ENCODE measurements at regions not wholly inside any gene's neighbourhood (a gene's known extent, or its start where the extent isn't known, plus 50 kb on each side); places are given as distances from the start of the nearest gene placed in this dataset.

DNA sequence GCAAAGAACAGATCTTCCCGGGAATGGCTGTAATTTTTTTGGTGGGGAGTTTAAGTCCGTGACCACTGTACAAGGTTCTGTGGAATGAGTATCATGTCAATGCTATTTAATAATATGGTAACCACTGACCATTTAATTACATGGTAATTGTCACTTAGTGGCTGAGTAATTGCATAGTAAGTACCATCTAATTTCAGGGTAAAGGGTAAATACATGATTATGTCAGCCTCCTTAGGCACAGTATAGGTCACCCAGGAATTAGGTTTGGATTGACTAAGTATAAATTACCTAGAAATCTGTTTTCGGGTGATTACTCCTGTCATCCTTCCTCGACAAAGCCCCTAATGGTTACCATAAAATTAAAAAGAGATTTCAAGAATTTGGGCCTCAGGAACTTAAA is 120.1 kb upstream of the AGBL1 start:
- H3K9me3 ChIP-seq (ENCODE audit: low read depth) = no peaks in the 10 kb centered on the region
- TF ChIP-seq, protein P1, sequence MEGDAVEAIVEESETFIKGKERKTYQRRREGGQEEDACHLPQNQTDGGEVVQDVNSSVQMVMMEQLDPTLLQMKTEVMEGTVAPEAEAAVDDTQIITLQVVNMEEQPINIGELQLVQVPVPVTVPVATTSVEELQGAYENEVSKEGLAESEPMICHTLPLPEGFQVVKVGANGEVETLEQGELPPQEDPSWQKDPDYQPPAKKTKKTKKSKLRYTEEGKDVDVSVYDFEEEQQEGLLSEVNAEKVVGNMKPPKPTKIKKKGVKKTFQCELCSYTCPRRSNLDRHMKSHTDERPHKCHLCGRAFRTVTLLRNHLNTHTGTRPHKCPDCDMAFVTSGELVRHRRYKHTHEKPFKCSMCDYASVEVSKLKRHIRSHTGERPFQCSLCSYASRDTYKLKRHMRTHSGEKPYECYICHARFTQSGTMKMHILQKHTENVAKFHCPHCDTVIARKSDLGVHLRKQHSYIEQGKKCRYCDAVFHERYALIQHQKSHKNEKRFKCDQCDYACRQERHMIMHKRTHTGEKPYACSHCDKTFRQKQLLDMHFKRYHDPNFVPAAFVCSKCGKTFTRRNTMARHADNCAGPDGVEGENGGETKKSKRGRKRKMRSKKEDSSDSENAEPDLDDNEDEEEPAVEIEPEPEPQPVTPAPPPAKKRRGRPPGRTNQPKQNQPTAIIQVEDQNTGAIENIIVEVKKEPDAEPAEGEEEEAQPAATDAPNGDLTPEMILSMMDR (IDR thresholded peaks at IDR 0.05; ENCODE audit: low read depth, low read length) = no peak
- DNase-seq (ENCODE audit: low read depth in 1 of 2, low spot score in 1 of 2) = no peak
- H3K27ac ChIP-seq = no peak overlapping the region
- H3K4me1 ChIP-seq (ENCODE audit: low read depth) = no peaks in the 10 kb centered on the region
- H3K27me3 ChIP-seq = no peaks in the 10 kb centered on the region
- no peak overlapping the region for H3K4me3 ChIP-seq
- no peaks in the 10 kb centered on the region for H3K36me3 ChIP-seq

DNA sequence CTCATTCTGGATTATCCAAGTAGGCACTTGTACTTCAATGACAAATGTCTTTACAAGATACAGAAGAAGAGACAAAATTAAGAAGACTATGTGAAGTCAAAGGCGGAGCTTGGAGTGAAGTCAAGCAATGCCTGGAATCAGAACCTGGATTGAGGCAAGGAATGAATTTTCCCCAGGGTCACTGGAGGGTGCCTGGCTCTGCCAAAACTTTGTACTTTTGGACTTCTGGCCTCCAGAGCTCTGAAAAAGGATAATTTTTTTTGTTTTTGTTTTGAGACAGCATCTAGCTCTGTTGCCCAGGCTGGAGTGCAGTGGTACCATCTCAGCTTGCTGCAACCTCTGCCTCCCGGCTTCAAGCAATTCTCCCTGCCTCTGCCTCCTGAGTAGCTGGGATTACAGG is 119.3 kb upstream of the AGBL1 start:
- Histone ChIP-seq H3K9me3 (ENCODE audit: low read depth) (no peaks in the 10 kb centered on the region), H3K4me1 (ENCODE audit: low read depth) (no peaks in the 10 kb centered on the region), H3K27ac (no peak overlapping the region), H3K27me3 (no peaks in the 10 kb centered on the region), H3K4me3 (no peak overlapping the region), H3K36me3 (no peaks in the 10 kb centered on the region)
- TF ChIP-seq, protein P1 (IDR thresholded peaks at IDR 0.05; ENCODE audit: low read depth, low read length) = no peak
- no peak for DNase-seq (ENCODE audit: low read depth in 1 of 2, low spot score in 1 of 2)

DNA sequence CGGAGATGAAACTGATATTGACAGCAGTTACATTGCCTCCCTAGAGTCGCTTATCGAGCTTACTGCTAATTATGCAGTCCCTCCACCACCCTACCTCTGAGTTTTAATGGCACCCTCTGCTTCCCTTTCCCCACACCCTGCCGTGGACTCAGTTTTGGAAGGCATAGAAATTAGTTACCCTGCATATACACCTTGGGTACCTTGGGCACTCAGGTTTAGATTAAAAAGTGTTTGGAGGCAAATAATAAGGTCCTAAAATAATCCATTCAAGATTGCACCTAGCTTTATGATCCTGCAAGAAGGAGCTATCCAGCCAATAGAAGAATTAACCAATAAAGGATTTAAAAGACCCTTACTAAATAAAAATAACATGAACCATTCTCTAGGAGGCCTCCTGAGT is 117.8 kb upstream of the AGBL1 start:
- H3K27ac ChIP-seq = no peak overlapping the region
- H3K4me3 ChIP-seq = no peak overlapping the region
- no peaks in the 10 kb centered on the region for H3K36me3 ChIP-seq
- H3K27me3 ChIP-seq = no peaks in the 10 kb centered on the region
- no peaks in the 10 kb centered on the region for H3K4me1 ChIP-seq (ENCODE audit: low read depth)
- DNase-seq (ENCODE audit: low read depth in 1 of 2, low spot score in 1 of 2) = no peak
- no peaks in the 10 kb centered on the region for H3K9me3 ChIP-seq (ENCODE audit: low read depth)
- TF ChIP-seq, protein P1 (IDR thresholded peaks at IDR 0.05; ENCODE audit: low read depth, low read length) = no peak

DNA sequence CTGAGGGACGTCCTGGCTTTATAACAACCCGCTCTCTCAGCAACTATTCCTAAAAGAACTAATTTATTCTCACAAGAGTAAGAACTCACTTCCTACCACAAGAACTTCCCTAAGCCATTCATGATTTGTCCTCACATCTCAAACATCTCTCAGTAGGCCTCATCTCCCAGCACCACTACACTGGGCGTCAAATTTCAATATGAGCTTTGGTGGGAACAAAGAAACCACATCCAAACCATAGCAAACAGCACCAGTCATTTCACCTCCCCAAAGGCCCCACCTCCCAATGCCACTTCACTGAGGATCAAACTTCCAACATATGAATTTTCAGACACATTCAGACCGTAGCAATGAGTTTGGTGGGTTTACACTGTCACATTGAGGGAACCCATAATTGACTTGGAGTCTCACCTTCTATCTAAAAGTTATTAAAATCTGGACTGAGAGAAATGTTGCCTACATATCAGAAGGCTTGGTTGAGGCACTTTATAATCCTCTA is 116.4 kb upstream of the AGBL1 start:
- Histone ChIP-seq H3K27me3 (no peaks in the 10 kb centered on the region), H3K9me3 (ENCODE audit: low read depth) (no peaks in the 10 kb centered on the region), H3K4me1 (ENCODE audit: low read depth) (no peaks in the 10 kb centered on the region), H3K27ac (no peak overlapping the region), H3K4me3 (no peak overlapping the region), H3K36me3 (no peaks in the 10 kb centered on the region)
- TF ChIP-seq, protein P1 (IDR thresholded peaks at IDR 0.05; ENCODE audit: low read depth, low read length) = no peak
- DNase-seq (ENCODE audit: low read depth in 1 of 2, low spot score in 1 of 2) = no peak

DNA sequence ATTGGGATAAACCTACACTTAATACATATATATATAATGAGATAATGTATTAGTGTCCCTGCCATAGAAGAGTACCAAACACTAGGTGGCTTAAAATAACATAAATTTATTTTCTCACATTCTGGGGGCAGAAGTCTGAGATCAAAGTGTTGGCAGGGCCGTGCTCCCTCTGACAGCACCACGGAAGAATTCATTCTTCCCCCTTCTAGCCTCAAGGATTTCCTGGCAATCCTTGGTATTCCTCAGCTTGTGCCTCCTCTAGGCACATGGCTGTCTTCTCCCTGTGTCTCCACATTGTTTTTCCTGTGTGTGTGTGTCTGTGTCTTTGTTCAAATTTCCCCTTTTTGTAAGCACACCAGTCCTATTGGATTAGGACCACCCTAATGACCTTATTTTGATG is 115.2 kb upstream of the AGBL1 start:
- H3K4me1 ChIP-seq (ENCODE audit: low read depth) = no peaks in the 10 kb centered on the region
- no peaks in the 10 kb centered on the region for H3K9me3 ChIP-seq (ENCODE audit: low read depth)
- DNase-seq (ENCODE audit: low read depth in 1 of 2, low spot score in 1 of 2) = no peak
- no peak overlapping the region for H3K27ac ChIP-seq
- no peaks in the 10 kb centered on the region for H3K27me3 ChIP-seq
- TF ChIP-seq, protein P1 (IDR thresholded peaks at IDR 0.05; ENCODE audit: low read depth, low read length) = no peak
- H3K36me3 ChIP-seq = no peaks in the 10 kb centered on the region
- no peak overlapping the region for H3K4me3 ChIP-seq

DNA sequence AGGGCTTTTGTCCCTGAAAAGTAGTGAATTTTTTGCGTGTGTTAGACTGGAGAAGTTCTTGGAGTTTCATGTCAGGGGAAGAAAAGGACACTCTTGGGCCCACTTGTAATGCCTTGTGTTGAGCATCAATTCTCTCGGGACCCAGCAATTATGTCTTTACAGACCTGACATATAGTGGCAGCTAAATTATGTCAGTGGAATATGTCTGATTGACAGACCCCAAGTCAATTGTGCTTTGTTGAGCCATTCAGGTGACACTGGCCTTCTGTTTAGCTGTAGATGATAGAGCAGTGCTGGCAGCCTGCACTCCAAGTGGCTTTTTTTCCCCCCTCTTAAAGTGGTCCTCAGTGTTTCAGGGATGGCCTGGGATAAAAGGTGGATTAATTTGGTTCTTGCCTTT is 112.1 kb upstream of the AGBL1 start:
- Histone ChIP-seq H3K27ac (no peak overlapping the region), H3K27me3 (no peaks in the 10 kb centered on the region), H3K9me3 (ENCODE audit: low read depth) (no peaks in the 10 kb centered on the region)

More for the DNA sequence above, 112.1 kb upstream of the AGBL1 start:
- H3K36me3 ChIP-seq = no peaks in the 10 kb centered on the region
- H3K4me3 ChIP-seq = no peak overlapping the region
- no peaks in the 10 kb centered on the region for H3K4me1 ChIP-seq (ENCODE audit: low read depth)
- TF ChIP-seq, protein P1 (IDR thresholded peaks at IDR 0.05; ENCODE audit: low read depth, low read length) = no peak
- no peak for DNase-seq (ENCODE audit: low read depth in 1 of 2, low spot score in 1 of 2)

Measured in cardiac muscle cell (in vitro differentiated cells and primary cell).